ENCODE measurements at regions not wholly inside any gene's neighbourhood (a gene's known extent, or its start where the extent isn't known, plus 50 kb on each side); places are given as distances from the start of the nearest gene placed in this dataset.

DNA sequence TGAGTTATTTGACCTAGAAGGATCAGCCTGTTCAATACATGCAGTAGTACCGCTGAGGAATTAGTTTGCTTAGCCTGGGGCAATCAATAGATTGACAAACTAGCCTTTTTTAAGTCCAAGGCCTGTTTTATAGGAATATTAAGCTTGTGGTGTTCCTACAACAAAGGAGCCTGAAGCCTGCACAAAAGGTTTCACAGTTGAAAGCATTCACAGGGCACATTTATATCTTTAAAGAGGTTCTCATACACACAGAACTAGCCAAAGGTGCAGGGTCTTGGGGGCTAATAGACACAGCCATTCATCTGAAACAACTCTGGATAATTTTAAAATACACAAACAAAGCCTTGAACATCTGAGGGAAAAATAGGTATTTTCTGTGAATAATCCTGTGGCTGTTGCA is 160.3 kb downstream of the RPS29 start:
- TF ChIP-seq, protein P1, sequence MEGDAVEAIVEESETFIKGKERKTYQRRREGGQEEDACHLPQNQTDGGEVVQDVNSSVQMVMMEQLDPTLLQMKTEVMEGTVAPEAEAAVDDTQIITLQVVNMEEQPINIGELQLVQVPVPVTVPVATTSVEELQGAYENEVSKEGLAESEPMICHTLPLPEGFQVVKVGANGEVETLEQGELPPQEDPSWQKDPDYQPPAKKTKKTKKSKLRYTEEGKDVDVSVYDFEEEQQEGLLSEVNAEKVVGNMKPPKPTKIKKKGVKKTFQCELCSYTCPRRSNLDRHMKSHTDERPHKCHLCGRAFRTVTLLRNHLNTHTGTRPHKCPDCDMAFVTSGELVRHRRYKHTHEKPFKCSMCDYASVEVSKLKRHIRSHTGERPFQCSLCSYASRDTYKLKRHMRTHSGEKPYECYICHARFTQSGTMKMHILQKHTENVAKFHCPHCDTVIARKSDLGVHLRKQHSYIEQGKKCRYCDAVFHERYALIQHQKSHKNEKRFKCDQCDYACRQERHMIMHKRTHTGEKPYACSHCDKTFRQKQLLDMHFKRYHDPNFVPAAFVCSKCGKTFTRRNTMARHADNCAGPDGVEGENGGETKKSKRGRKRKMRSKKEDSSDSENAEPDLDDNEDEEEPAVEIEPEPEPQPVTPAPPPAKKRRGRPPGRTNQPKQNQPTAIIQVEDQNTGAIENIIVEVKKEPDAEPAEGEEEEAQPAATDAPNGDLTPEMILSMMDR (IDR thresholded peaks at IDR 0.05): no peak
- no peak overlapping the region for H3K27ac ChIP-seq
- no peak for DNase-seq (ENCODE audit: low spot score)
- H3K4me3 ChIP-seq: no peak overlapping the region

DNA sequence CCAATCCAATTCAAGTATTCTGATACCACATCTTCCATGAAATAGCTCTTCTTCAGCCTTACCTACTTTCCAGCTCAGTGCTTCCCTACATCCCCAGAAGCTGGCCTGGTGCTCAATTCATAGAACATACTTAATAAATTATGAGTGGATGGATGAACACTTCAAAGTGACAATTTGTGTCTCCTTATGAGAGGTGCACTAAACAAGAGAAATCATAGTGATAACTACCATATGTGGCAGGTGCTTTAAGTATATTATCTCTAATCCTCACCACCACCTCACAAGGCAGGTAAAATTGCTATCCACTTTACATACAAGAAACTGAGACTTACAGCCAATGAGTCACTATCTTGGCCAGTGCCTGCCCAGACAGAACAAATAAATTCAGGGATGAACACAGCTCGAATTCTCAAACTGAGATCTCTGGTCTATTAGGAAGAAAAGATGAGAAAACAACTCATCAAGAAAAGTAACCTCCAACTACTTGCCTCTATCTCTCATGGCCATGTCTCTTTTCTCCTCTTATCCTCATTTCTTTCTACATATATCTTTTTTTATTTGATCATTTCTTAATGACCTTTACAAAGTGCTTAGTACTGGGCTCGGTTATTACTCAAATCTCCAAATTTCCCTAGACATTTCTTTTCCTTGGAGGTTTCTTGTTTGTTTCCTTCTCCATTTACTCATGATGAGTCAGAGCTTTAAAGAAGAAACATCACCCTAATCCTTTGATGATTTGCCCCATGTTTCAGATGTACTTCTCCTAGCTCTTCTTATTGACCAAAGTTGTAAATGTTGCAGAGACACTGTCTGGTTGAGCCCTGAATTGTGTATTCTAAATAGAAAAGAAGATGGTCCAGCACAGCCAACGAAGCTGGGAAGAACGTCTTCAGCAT is 161.5 kb downstream of the RPS29 start:
- DNase-seq (ENCODE audit: low spot score): no peak
- TF ChIP-seq, protein P1 (IDR thresholded peaks at IDR 0.05): no peak
- Histone ChIP-seq H3K27ac (no peak overlapping the region), H3K4me3 (no peak overlapping the region)

GRCh38 chr14:49420201-49420600 is 166.0 kb downstream of the RPS29 start:
- Histone ChIP-seq H3K27ac (no peak overlapping the region), H3K4me3 (no peak overlapping the region)
- TF ChIP-seq, protein P1 (IDR thresholded peaks at IDR 0.05): no peak
- no peak for DNase-seq (ENCODE audit: low spot score)

DNA sequence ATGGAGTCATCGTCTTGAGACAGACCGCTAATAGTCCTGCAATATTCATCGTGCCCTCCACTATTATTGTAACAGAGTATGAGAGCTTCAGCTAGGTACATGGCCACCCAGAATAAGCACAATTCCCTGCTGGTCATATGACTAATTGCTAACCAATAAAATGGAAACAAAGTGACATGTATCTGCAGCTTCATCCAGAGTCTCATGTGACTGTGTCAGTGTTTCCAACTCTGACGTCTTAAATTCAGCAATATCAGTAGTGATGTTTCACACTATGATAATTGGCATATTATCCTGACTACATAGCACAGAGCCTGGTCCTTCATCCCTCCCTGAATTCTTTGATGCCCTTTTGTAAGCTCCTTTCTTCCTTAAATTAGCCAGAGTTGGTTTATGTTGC is 167.4 kb downstream of the RPS29 start:
- Histone ChIP-seq H3K4me3 (no peak overlapping the region), H3K27ac (no peak overlapping the region)
- TF ChIP-seq, protein P1 (IDR thresholded peaks at IDR 0.05): no peak
- DNase-seq (ENCODE audit: low spot score): no peak

GRCh38 chr14:49417790-49418189 is 168.4 kb downstream of the RPS29 start:
- Histone ChIP-seq H3K27ac (no peak overlapping the region), H3K4me3 (no peak overlapping the region)
- TF ChIP-seq, protein P1 (IDR thresholded peaks at IDR 0.05): no peak
- no peak for DNase-seq (ENCODE audit: low spot score)

DNA sequence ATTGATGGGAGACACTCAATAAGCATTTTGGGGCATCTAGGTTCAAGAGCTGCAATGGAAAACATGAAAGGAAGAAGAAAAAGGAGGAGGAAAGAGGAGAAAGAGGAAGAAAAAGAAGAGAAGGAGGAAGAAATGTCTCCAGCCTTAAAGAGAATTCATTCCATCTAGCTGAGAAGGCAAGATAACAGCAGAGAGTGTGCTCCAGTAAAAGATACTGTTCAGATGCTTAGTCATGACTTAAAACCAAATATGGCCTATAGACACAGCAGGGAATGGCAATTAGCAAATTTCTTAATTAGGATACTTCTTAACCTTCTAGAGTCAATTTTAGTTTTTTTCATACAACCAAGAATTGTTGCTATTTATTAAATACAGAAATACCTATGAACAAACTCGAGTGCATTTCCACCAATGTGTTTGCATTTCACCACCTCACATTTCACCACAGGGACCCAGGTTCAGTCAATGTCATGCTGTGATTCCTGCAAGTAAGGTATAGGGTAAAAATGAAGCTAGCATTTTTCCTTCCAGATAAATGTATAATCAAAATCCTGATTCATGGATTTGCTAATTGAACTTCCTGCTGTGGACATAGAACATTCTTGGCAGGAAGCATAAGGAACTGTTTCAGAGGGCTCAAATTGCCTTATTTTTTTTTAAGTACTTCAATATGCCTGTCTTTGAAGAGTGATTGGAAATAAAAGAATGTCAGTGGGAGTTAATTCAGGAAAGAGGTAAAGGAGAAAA is 177.8 kb downstream of the RPS29 start:
- DNase-seq (ENCODE audit: low spot score): no peak
- no peak overlapping the region for H3K27ac ChIP-seq
- TF ChIP-seq, protein P1 (IDR thresholded peaks at IDR 0.05): no peak
- no peak overlapping the region for H3K4me3 ChIP-seq

Data from coronary artery (tissue), 2 donors.